ENCODE measurements at regions not wholly inside any gene's neighbourhood (a gene's known extent, or its start where the extent isn't known, plus 50 kb on each side); places are given as distances from the start of the nearest gene placed in this dataset.

- 96% methylated on average over 4 of the region's 4 CpGs; no CpG with 5 or more reads in 1 of the 2 experiments for WGBS, 2 experiments (ENCODE audit: extremely low coverage in 1 of 2, insufficient coverage in 1 of 2, insufficient read length in 1 of 2, insufficient replicate concordance in 2 of 2, low coverage in 1 of 2, low lambda C conversion rate in 2 of 2, missing lambda C conversion rate in 1 of 2)
- H4K20me1 ChIP-seq (replicated peaks in 1 of 2; ENCODE audit: control insufficient read depth in 1 of 2, insufficient read depth in 2 of 2, low read length in 2 of 2), result no peaks in the 10 kb centered on the region
- no peak overlapping the region for H2BK120ac ChIP-seq (replicated peaks; ENCODE audit: low read depth, low read length)
- H3K9me3 ChIP-seq (ENCODE audit: insufficient read depth in 2 of 2, low read depth in 1 of 2, low read length in 1 of 2), result peaks cover 0 to 6% of the 10 kb centered on the region in 2 experiments; a peak in 2 of 4 replicates
- no peak overlapping the region for H3K23ac ChIP-seq (ENCODE audit: insufficient read length)
- DNase-seq (ENCODE audit: low read depth in 1 of 2, low spot score in 2 of 2) (no peak), FAIRE-seq (no peak)
- no peak overlapping the region for H2BK20ac ChIP-seq (ENCODE audit: low read length)
- H4K8ac ChIP-seq (ENCODE audit: extremely low read depth, insufficient read depth, low read length), result no peak overlapping the region
- no peak overlapping the region for H4K5ac ChIP-seq (ENCODE audit: insufficient read length, low read depth, low read length)
- H3K79me1 ChIP-seq (ENCODE audit: low read depth, low read length), result no peaks in the 10 kb centered on the region
- no peaks in the 10 kb centered on the region for H3K79me2 ChIP-seq (ENCODE audit: control insufficient read depth in 1 of 2, insufficient read depth in 2 of 2, low read length in 2 of 2)
- no peak overlapping the region for H2BK12ac ChIP-seq (ENCODE audit: low read depth, low read length)
- H3K14ac ChIP-seq (ENCODE audit: insufficient read length), result no peak overlapping the region
- ChIA-PET CTCF (ENCODE audit: partially characterized antibody) (interaction anchor here (0.6 to 1.5 kb wide), 2 partner anchors 250 to 864 kb away, joined by 3 to 4 read pairs; no protein-coding TSS in a partner anchor), POLR2A (ENCODE audit: partially characterized antibody) (no interaction called here)
- no peak overlapping the region for H2BK15ac ChIP-seq (ENCODE audit: low read length)
- no peak overlapping the region for H2AFZ ChIP-seq (ENCODE audit: low read length)
- no peak overlapping the region for H2AK5ac ChIP-seq (ENCODE audit: low read depth, low read length)
- no peak overlapping the region for H3K18ac ChIP-seq (ENCODE audit: extremely low read depth, low read length)
- no peak overlapping the region for H4K91ac ChIP-seq (replicated peaks; ENCODE audit: insufficient read length, low read length)
- no peaks in the 10 kb centered on the region for H3K23me2 ChIP-seq (ENCODE audit: low read depth, low read length)
- peaks cover 0 to 2% (median 0%) of the 10 kb centered on the region in 4 experiments; a peak in 1 of 7 replicates for H3K4me1 ChIP-seq (replicated peaks in 1 of 4; ENCODE audit: control insufficient read depth in 3 of 4, insufficient read depth in 4 of 4, low read length in 3 of 4)
- H3K27me3 ChIP-seq (replicated peaks in 1 of 4; ENCODE audit: control insufficient read depth in 3 of 4, extremely low read depth in 1 of 4, insufficient read depth in 3 of 4, low read length in 3 of 4), result no peaks in the 10 kb centered on the region
- H3K27ac ChIP-seq (ENCODE audit: low read depth, low read length), result no peak overlapping the region
- no peak overlapping the region for H3K4me3 ChIP-seq (ENCODE audit: extremely low read depth in 1 of 4, insufficient read depth in 2 of 4, low read depth in 3 of 4, low read length in 4 of 4)
- H3K36me3 ChIP-seq (ENCODE audit: control insufficient read depth in 2 of 4, insufficient read depth in 4 of 4, low read length in 3 of 4), result no peaks in the 10 kb centered on the region
- H3K4ac ChIP-seq (replicated peaks; ENCODE audit: insufficient read length, low read depth, low read length), result no peak overlapping the region
- H3K56ac ChIP-seq (replicated peaks; ENCODE audit: insufficient read length, low read depth, low read length), result no peak overlapping the region
- TF ChIP-seq SP4 (IDR thresholded peaks at IDR 0.05; ENCODE audit: low read length), result no peak
- TF ChIP-seq RBBP5 (IDR thresholded peaks at IDR 0.05; ENCODE audit: borderline replicate concordance, low read depth, low read length), result no peak
- TF ChIP-seq FOSL1 (IDR thresholded peaks at IDR 0.05; ENCODE audit: insufficient read depth, low read depth, low read length), result no peak
- TF ChIP-seq, protein P1, sequence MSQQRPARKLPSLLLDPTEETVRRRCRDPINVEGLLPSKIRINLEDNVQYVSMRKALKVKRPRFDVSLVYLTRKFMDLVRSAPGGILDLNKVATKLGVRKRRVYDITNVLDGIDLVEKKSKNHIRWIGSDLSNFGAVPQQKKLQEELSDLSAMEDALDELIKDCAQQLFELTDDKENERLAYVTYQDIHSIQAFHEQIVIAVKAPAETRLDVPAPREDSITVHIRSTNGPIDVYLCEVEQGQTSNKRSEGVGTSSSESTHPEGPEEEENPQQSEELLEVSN (IDR thresholded peaks at IDR 0.05), result no peak
- no peak for TF ChIP-seq SUZ12 (IDR thresholded peaks at IDR 0.05; ENCODE audit: low read length)
- H2BK5ac ChIP-seq (ENCODE audit: low read depth, low read length), result no peak overlapping the region
- no peak overlapping the region for H3K4me2 ChIP-seq (ENCODE audit: insufficient read depth in 1 of 2, low read depth in 2 of 2, low read length in 2 of 2)
- no peak overlapping the region for H3K9ac ChIP-seq (replicated peaks in 1 of 4; ENCODE audit: extremely low read depth in 1 of 4, low read depth in 3 of 4, low read length in 3 of 4)
Measured at GRCh38 chr1:95701450-95702173, 467.6 kb downstream of the RWDD3 start.

Measured in H1 (cell line).